ENCODE measurements at regions not wholly inside any gene's neighbourhood (a gene's known extent, or its start where the extent isn't known, plus 50 kb on each side); places are given as distances from the start of the nearest gene placed in this dataset.

- ATAC-seq (ENCODE audit: insufficient number of reproducible peaks, low FRiP score, low read depth) (no peak), DNase-seq (ENCODE audit: low spot score) (no peak)
- H3K36me3 ChIP-seq = no peaks in the 10 kb centered on the region
- peak overlapping the region; percentile 82 for H3K4me3 ChIP-seq
- H3K27me3 ChIP-seq (replicated peaks; ENCODE audit: insufficient read depth) = no peaks in the 10 kb centered on the region
- H3K9me3 ChIP-seq = no peaks in the 10 kb centered on the region
- TF ChIP-seq CTCF (IDR thresholded peaks at IDR 0.05) = no peak
- H3K4me1 ChIP-seq (ENCODE audit: control insufficient read depth in 1 of 2, low read depth in 2 of 2) = peaks cover 0 to 15% of the 10 kb centered on the region in 2 donors
- H3K27ac ChIP-seq = no peak overlapping the region
Measured at GRCh38 chr18:5627776-5628511, 84.1 kb upstream of the EPB41L3 start.

- no peaks in the 10 kb centered on the region for H3K9me3 ChIP-seq
- no peaks in the 10 kb centered on the region for H3K36me3 ChIP-seq
- peaks cover 0 to 15% of the 10 kb centered on the region in 2 donors for H3K4me1 ChIP-seq (ENCODE audit: control insufficient read depth in 1 of 2, low read depth in 2 of 2)
- TF ChIP-seq CTCF (IDR thresholded peaks at IDR 0.05) = no peak
- ATAC-seq (ENCODE audit: insufficient number of reproducible peaks, low FRiP score, low read depth) (no peak), DNase-seq (ENCODE audit: low spot score) (no peak)
- H3K27me3 ChIP-seq (replicated peaks; ENCODE audit: insufficient read depth) = no peaks in the 10 kb centered on the region
- H3K4me3 ChIP-seq = no peak overlapping the region
- no peak overlapping the region for H3K27ac ChIP-seq
Measured at GRCh38 chr18:5626130-5626880, 82.5 kb upstream of the EPB41L3 start.

GRCh38 chr18:5625076-5625475 lies 81.3 kb upstream of the EPB41L3 start:
- no peaks in the 10 kb centered on the region for H3K36me3 ChIP-seq
- H3K4me3 ChIP-seq = no peak overlapping the region
- H3K4me1 ChIP-seq (ENCODE audit: control insufficient read depth in 1 of 2, low read depth in 2 of 2) = peaks cover 0 to 8% of the 10 kb centered on the region in 2 donors
- no peaks in the 10 kb centered on the region for H3K27me3 ChIP-seq (replicated peaks; ENCODE audit: insufficient read depth)
- no peak for TF ChIP-seq CTCF (IDR thresholded peaks at IDR 0.05)
- H3K9me3 ChIP-seq = no peaks in the 10 kb centered on the region
- no peak overlapping the region for H3K27ac ChIP-seq
- DNase-seq (ENCODE audit: low spot score) (no peak), ATAC-seq (ENCODE audit: insufficient number of reproducible peaks, low FRiP score, low read depth) (no peak)

- no peak for TF ChIP-seq CTCF (IDR thresholded peaks at IDR 0.05)
- no peak overlapping the region for H3K4me3 ChIP-seq
- no peaks in the 10 kb centered on the region for H3K36me3 ChIP-seq
- no peaks in the 10 kb centered on the region for H3K27me3 ChIP-seq (replicated peaks; ENCODE audit: insufficient read depth)
- DNase-seq (ENCODE audit: low spot score) (no peak), ATAC-seq (ENCODE audit: insufficient number of reproducible peaks, low FRiP score, low read depth) (no peak)
- H3K9me3 ChIP-seq = no peaks in the 10 kb centered on the region
- H3K4me1 ChIP-seq (ENCODE audit: control insufficient read depth in 1 of 2, low read depth in 2 of 2) = no peaks in the 10 kb centered on the region
- no peak overlapping the region for H3K27ac ChIP-seq
Measured at GRCh38 chr18:5622905-5623304, 79.1 kb upstream of the EPB41L3 start.

GRCh38 chr18:5620289-5620688 lies 76.5 kb upstream of the EPB41L3 start:
- no peak overlapping the region for H3K27ac ChIP-seq
- H3K4me1 ChIP-seq (ENCODE audit: control insufficient read depth in 1 of 2, low read depth in 2 of 2) = no peaks in the 10 kb centered on the region
- DNase-seq (ENCODE audit: low spot score) (no peak), ATAC-seq (ENCODE audit: insufficient number of reproducible peaks, low FRiP score, low read depth) (no peak)
- no peak for TF ChIP-seq CTCF (IDR thresholded peaks at IDR 0.05)
- H3K9me3 ChIP-seq = no peaks in the 10 kb centered on the region
- no peak overlapping the region for H3K4me3 ChIP-seq
- H3K27me3 ChIP-seq (replicated peaks; ENCODE audit: insufficient read depth) = no peaks in the 10 kb centered on the region
- H3K36me3 ChIP-seq = no peaks in the 10 kb centered on the region
